Astrocyte (in vitro differentiated cells and primary cell): ENCODE measurements at regions not wholly inside any gene's neighbourhood (a gene's known extent, or its start where the extent isn't known, plus 50 kb on each side); places are given as distances from the start of the nearest gene placed in this dataset.

ENCODE experiments used
- DNase-seq: peaks from one replicate; pipeline ENCODE4 v3.0.0-alpha.2; 2010; ENCODE audit warnings: low read depth
- FAIRE-seq: peaks from 2 replicates; lab custom pipeline; 2011; peaks lifted over from hg19 to GRCh38; lab: Jason Lieb, UNC
- H2AFZ ChIP-seq: 2 replicates; pipeline ENCODE4 v1.6.0; 2012; ENCODE audit warnings: low read depth, low read length, inconsistent platforms
- H3K27ac ChIP-seq: 2 replicates; pipeline ENCODE4 v1.5.1; 2011; ENCODE audit warnings: low read depth, low read length, inconsistent platforms
- H3K27me3 ChIP-seq: 2 replicates; pipeline ENCODE4 v1.6.0; 2011; ENCODE audit warnings: low read length, inconsistent platforms; ENCODE audit not compliant: insufficient read depth
- H3K36me3 ChIP-seq: 2 replicates; pipeline ENCODE4 v1.5.1; 2011; ENCODE audit warnings: low read length, inconsistent platforms; ENCODE audit not compliant: insufficient read depth
- H3K4me1 ChIP-seq: 2 replicates; pipeline ENCODE4 v1.5.1; 2011; ENCODE audit warnings: low read length, inconsistent platforms; ENCODE audit not compliant: insufficient read depth
- H3K4me2 ChIP-seq: 2 replicates; pipeline ENCODE4 v1.6.0; 2012; ENCODE audit warnings: low read length, inconsistent platforms
- H3K4me3 ChIP-seq: 2 replicates; pipeline ENCODE4 v1.5.1; 2011; ENCODE audit warnings: low read depth, mild to moderate bottlenecking, low read length, inconsistent platforms; ENCODE audit not compliant: insufficient read depth
- H3K79me2 ChIP-seq: 2 replicates; pipeline ENCODE4 v1.6.0; 2012; ENCODE audit warnings: mild to moderate bottlenecking, low read length, inconsistent platforms; ENCODE audit not compliant: insufficient read depth
- H3K9ac ChIP-seq: 2 replicates; pipeline ENCODE4 v1.6.0; 2012; ENCODE audit warnings: mild to moderate bottlenecking, low read length, inconsistent platforms
- H3K9me3 ChIP-seq: 2 replicates; pipeline ENCODE4 v1.5.1; 2012; ENCODE audit warnings: low read depth, mild to moderate bottlenecking, low read length, inconsistent platforms; ENCODE audit not compliant: insufficient read depth
- H4K20me1 ChIP-seq: 2 replicates; pipeline ENCODE4 v1.6.0; 2012; ENCODE audit warnings: low read length, inconsistent platforms; ENCODE audit not compliant: insufficient read depth
- H3K27ac Mint-ChIP-seq: one replicate; pipeline ENCODE4 v1.8.0; 2021; ENCODE audit warnings: mild to moderate bottlenecking, mixed read lengths; ENCODE audit not compliant: unreplicated experiment
- H3K27me3 Mint-ChIP-seq: one replicate; pipeline ENCODE4 v1.8.0; 2021; ENCODE audit warnings: low read depth, mixed read lengths; ENCODE audit not compliant: unreplicated experiment
- H3K36me3 Mint-ChIP-seq: one replicate; pipeline ENCODE4 v1.8.0; 2021; ENCODE audit warnings: low read depth, mixed read lengths; ENCODE audit not compliant: unreplicated experiment
- H3K4me1 Mint-ChIP-seq: one replicate; pipeline ENCODE4 v1.8.0; 2021; ENCODE audit warnings: low read depth, mixed read lengths; ENCODE audit not compliant: unreplicated experiment
- H3K4me3 Mint-ChIP-seq: one replicate; pipeline ENCODE4 v1.8.0; 2021; ENCODE audit warnings: mild to moderate bottlenecking, moderate library complexity, mixed read lengths; ENCODE audit not compliant: unreplicated experiment
- H3K9me3 Mint-ChIP-seq: one replicate; pipeline ENCODE4 v1.8.0; 2021; ENCODE audit warnings: mild to moderate bottlenecking, mixed read lengths; ENCODE audit not compliant: unreplicated experiment
- EZH2 ChIP-seq: IDR thresholded peaks from 2 replicates; pipeline ENCODE4 v1.6.1; 2012; ENCODE audit warnings: mild to moderate bottlenecking, low read length, inconsistent platforms; ENCODE audit not compliant: insufficient read depth
- TF ChIP-seq, protein P1 (sequence below): IDR thresholded peaks from 2 replicates; pipeline ENCODE4 v1.5.1; 2011; ENCODE audit warnings: low read depth, mild to moderate bottlenecking, inconsistent platforms, low read length, moderate library complexity; ENCODE audit not compliant: insufficient read depth

DNA sequence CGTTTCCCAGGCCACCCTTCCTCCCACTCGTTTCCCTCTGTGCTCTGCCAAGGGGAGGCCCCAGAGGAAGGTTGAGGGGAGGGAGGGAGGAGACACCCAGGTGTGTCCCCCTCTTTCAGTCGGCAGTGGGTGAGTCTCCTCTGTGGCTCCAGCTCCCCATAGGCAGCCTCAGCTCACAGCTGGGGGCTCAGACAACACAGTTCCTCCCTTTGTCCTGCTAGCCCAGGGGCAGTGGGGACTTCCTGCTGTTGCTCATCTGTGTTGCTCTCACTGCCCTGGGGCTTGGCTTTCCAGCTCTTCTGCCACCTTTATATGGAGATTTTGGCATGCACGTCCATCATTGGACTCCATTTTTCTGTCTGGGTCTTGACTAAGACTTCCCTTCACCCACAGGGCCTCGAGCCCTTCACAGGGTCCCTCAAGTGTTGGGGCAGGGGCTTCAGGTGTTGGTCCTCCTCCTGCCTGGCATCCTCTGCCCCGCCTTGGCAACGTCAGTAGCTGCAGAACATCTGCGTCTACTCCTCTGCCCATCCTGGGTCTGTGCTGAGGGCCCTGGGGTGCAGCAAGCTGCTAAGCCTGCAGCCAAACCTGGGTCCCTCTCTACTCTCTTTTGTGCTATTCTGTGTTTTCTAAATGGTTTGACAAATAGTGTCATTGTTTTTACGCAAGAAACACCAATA lies 190.6 kb upstream of the PMEPA1 start:
- no peak overlapping the region for H3K9ac ChIP-seq
- H3K27ac Mint-ChIP-seq = no peak overlapping the region
- FAIRE-seq = no peak
- H4K20me1 ChIP-seq = no peaks in the 10 kb centered on the region
- no peak overlapping the region for H3K4me3 ChIP-seq
- no peak for TF ChIP-seq EZH2
- TF ChIP-seq, protein P1, sequence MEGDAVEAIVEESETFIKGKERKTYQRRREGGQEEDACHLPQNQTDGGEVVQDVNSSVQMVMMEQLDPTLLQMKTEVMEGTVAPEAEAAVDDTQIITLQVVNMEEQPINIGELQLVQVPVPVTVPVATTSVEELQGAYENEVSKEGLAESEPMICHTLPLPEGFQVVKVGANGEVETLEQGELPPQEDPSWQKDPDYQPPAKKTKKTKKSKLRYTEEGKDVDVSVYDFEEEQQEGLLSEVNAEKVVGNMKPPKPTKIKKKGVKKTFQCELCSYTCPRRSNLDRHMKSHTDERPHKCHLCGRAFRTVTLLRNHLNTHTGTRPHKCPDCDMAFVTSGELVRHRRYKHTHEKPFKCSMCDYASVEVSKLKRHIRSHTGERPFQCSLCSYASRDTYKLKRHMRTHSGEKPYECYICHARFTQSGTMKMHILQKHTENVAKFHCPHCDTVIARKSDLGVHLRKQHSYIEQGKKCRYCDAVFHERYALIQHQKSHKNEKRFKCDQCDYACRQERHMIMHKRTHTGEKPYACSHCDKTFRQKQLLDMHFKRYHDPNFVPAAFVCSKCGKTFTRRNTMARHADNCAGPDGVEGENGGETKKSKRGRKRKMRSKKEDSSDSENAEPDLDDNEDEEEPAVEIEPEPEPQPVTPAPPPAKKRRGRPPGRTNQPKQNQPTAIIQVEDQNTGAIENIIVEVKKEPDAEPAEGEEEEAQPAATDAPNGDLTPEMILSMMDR = no peak
- H3K4me3 Mint-ChIP-seq = no peak overlapping the region
- no peak overlapping the region for H3K27ac ChIP-seq
- no peaks in the 10 kb centered on the region for H3K36me3 ChIP-seq
- no peaks in the 10 kb centered on the region for H3K9me3 ChIP-seq
- H3K27me3 Mint-ChIP-seq = peaks cover 75% of the 10 kb centered on the region
- peaks cover 2% of the 10 kb centered on the region for H3K9me3 Mint-ChIP-seq
- no peak for DNase-seq
- H3K4me1 Mint-ChIP-seq = peaks cover 20% of the 10 kb centered on the region
- no peaks in the 10 kb centered on the region for H3K36me3 Mint-ChIP-seq
- no peak overlapping the region for H3K4me2 ChIP-seq
- H3K79me2 ChIP-seq = no peaks in the 10 kb centered on the region
- peaks cover 15% of the 10 kb centered on the region for H3K4me1 ChIP-seq
- H2AFZ ChIP-seq = no peak overlapping the region
- peaks cover 5% of the 10 kb centered on the region for H3K27me3 ChIP-seq

DNA sequence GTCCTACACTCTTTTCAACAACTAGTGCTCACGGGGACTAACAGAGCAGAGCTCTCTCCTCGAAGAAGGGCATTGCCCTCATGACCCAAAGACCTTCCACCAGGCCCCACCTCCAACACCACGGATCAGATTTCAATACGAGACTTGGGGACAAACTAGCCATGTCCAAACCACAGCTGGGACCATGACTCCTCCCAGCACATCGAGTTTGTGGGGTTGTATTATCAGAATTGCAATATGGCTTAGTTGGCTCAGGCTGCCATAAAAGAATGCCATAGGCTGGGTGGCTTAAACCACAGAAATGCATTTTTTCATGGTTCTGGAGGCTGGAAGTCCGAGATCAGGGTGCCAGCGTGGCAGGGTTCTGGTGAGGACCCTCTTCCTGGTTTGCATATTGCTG lies 189.7 kb upstream of the PMEPA1 start:
- DNase-seq (peak; percentile 3), FAIRE-seq (no peak)
- Mint-ChIP-seq H3K27me3 (peaks cover 73% of the 10 kb centered on the region), H3K36me3 (no peaks in the 10 kb centered on the region), H3K4me1 (peaks cover 16% of the 10 kb centered on the region), H3K27ac (no peak overlapping the region), H3K9me3 (peaks cover 2% of the 10 kb centered on the region), H3K4me3 (no peak overlapping the region)
- Histone ChIP-seq H4K20me1 (no peaks in the 10 kb centered on the region), H3K4me1 (peaks cover 15% of the 10 kb centered on the region), H3K27me3 (peaks cover 3% of the 10 kb centered on the region), H3K9me3 (no peaks in the 10 kb centered on the region), H3K4me2 (no peak overlapping the region), H3K4me3 (no peak overlapping the region), H3K27ac (no peak overlapping the region), H3K9ac (no peak overlapping the region), H2AFZ (no peak overlapping the region), H3K36me3 (no peaks in the 10 kb centered on the region), H3K79me2 (no peaks in the 10 kb centered on the region)
- TF ChIP-seq, protein P1 = no peak
- TF ChIP-seq EZH2 = no peak

DNA sequence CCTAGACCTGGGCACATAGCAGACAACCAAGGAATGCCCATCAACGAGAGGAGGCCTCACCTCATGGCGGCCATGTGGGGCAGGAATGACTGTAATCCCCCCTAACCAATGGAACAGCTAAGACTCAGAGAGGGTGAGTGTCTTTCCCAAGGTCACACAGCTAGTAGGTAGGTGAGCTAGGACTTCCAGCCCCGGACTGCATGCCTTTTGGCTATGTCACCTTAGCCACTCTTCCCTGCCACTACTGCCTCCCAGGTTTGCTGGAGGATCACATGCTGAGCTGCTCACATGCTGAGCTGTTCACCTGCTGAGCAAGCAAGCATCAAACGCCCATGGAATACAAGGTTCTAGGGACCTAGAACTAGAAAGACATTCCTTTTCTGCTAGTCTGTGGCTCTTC lies 188.5 kb upstream of the PMEPA1 start:
- no peak for TF ChIP-seq EZH2
- TF ChIP-seq, protein P1 = no peak
- H3K79me2 ChIP-seq = no peaks in the 10 kb centered on the region
- H3K4me1 Mint-ChIP-seq = peaks cover 15% of the 10 kb centered on the region

More for the DNA sequence above, 188.5 kb upstream of the PMEPA1 start:
- Mint-ChIP-seq H3K27ac (no peak overlapping the region), H3K36me3 (no peaks in the 10 kb centered on the region), H3K4me3 (no peak overlapping the region), H3K9me3 (peaks cover 5% of the 10 kb centered on the region), H3K27me3 (peaks cover 77% of the 10 kb centered on the region)
- H3K9ac ChIP-seq = no peak overlapping the region
- no peaks in the 10 kb centered on the region for H3K9me3 ChIP-seq
- no peak overlapping the region for H3K27ac ChIP-seq
- no peaks in the 10 kb centered on the region for H4K20me1 ChIP-seq
- DNase-seq (no peak), FAIRE-seq (no peak)
- H3K4me3 ChIP-seq = no peak overlapping the region
- H3K27me3 ChIP-seq = peaks cover 7% of the 10 kb centered on the region
- H3K36me3 ChIP-seq = no peaks in the 10 kb centered on the region
- H2AFZ ChIP-seq = no peak overlapping the region
- H3K4me2 ChIP-seq = no peak overlapping the region
- peaks cover 15% of the 10 kb centered on the region for H3K4me1 ChIP-seq
